ENCODE measurements at regions not wholly inside any gene's neighbourhood (a gene's known extent, or its start where the extent isn't known, plus 50 kb on each side); places are given as distances from the start of the nearest gene placed in this dataset.

DNA sequence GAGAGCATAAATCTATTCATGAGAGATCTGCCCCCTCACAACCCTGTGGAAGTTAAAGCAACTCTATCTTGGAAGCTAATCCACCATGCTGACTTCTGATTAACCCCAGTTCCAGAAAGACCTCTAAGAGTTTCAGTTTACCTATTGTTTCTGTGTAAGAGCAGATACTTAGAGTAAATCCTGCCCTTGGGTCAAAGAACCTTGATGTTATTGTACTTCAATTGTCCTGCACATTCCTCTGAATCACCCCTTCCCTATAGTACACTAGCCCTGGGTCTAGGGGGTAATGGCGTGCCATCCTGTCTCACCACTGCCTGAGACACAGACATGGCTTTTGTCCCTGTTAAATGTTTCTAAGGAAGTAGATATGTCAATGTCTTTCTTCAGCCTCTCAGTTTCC lies 138.6 kb downstream of the CAAP1 start:
- no peak overlapping the region for H4K91ac ChIP-seq (replicated peaks; ENCODE audit: insufficient read length, low read length)
- no peaks in the 10 kb centered on the region for H3K36me3 ChIP-seq (ENCODE audit: control insufficient read depth in 2 of 4, insufficient read depth in 4 of 4, low read length in 3 of 4)
- H2AK5ac ChIP-seq (ENCODE audit: low read depth, low read length), result no peak overlapping the region
- peak overlapping the region; percentile 38; the same call in 1 of the 2 replicates for H2BK5ac ChIP-seq (ENCODE audit: low read depth, low read length)
- no peak overlapping the region for H2BK120ac ChIP-seq (replicated peaks; ENCODE audit: low read depth, low read length)
- no peaks in the 10 kb centered on the region for H3K79me2 ChIP-seq (ENCODE audit: control insufficient read depth in 1 of 2, insufficient read depth in 2 of 2, low read length in 2 of 2)
- H3K23ac ChIP-seq (ENCODE audit: insufficient read length), result no peak overlapping the region
- no peak for FAIRE-seq
- no peak overlapping the region for H4K8ac ChIP-seq (ENCODE audit: extremely low read depth, insufficient read depth, low read length)
- H3K14ac ChIP-seq (ENCODE audit: insufficient read length), result no peak overlapping the region
- H3K27me3 ChIP-seq (replicated peaks in 1 of 4; ENCODE audit: control insufficient read depth in 3 of 4, extremely low read depth in 1 of 4, insufficient read depth in 3 of 4, low read length in 3 of 4), result no peaks in the 10 kb centered on the region
- ChIA-PET POLR2A (ENCODE audit: partially characterized antibody) (no interaction called here), CTCF (ENCODE audit: partially characterized antibody) (interaction anchor here (0.7 to 1.5 kb wide), 4 partner anchors 10 to 31 kb away, joined by 3 to 6 read pairs (median 4); no protein-coding TSS in a partner anchor)
- no peak overlapping the region for H3K4ac ChIP-seq (replicated peaks; ENCODE audit: insufficient read length, low read depth, low read length)
- no peak overlapping the region; the same call in 1 of the 2 replicates for H2BK12ac ChIP-seq (ENCODE audit: low read depth, low read length)
- H2BK15ac ChIP-seq (ENCODE audit: low read length), result no peak overlapping the region
- no peak for DNase-seq (ENCODE audit: low read depth in 1 of 2, low spot score in 2 of 2)
- no peak overlapping the region for H2BK20ac ChIP-seq (ENCODE audit: low read length)
- H3K4me2 ChIP-seq (ENCODE audit: insufficient read depth in 1 of 2, low read depth in 2 of 2, low read length in 2 of 2), result no peak overlapping the region
- no peaks in the 10 kb centered on the region for H3K23me2 ChIP-seq (ENCODE audit: low read depth, low read length)
- no peak overlapping the region for H3K56ac ChIP-seq (replicated peaks; ENCODE audit: insufficient read length, low read depth, low read length)
- no peak overlapping the region for H3K18ac ChIP-seq (ENCODE audit: extremely low read depth, low read length)
- no peaks in the 10 kb centered on the region for H4K20me1 ChIP-seq (replicated peaks in 1 of 2; ENCODE audit: control insufficient read depth in 1 of 2, insufficient read depth in 2 of 2, low read length in 2 of 2)
- no peak overlapping the region for H2AFZ ChIP-seq (ENCODE audit: low read length)
- H3K27ac ChIP-seq (ENCODE audit: low read depth, low read length), result no peak overlapping the region
- no peak overlapping the region for H3K9ac ChIP-seq (replicated peaks in 1 of 4; ENCODE audit: extremely low read depth in 1 of 4, low read depth in 3 of 4, low read length in 3 of 4)
- H3K4me3 ChIP-seq (ENCODE audit: extremely low read depth in 1 of 4, insufficient read depth in 2 of 4, low read depth in 3 of 4, low read length in 4 of 4), result no peak overlapping the region
- H3K4me1 ChIP-seq (replicated peaks in 1 of 4; ENCODE audit: control insufficient read depth in 3 of 4, insufficient read depth in 4 of 4, low read length in 3 of 4), result peaks cover 0 to 6% (median 4%) of the 10 kb centered on the region in 4 experiments; a peak in 5 of 7 replicates
- H4K5ac ChIP-seq (ENCODE audit: insufficient read length, low read depth, low read length), result no peak overlapping the region
- H3K9me3 ChIP-seq (ENCODE audit: insufficient read depth in 2 of 2, low read depth in 1 of 2, low read length in 1 of 2), result no peaks in the 10 kb centered on the region; a peak in 1 of 4 replicates
- H3K79me1 ChIP-seq (ENCODE audit: low read depth, low read length), result no peaks in the 10 kb centered on the region
- WGBS, 2 experiments (ENCODE audit: extremely low coverage in 1 of 2, insufficient coverage in 1 of 2, insufficient read length in 1 of 2, insufficient replicate concordance in 2 of 2, low coverage in 1 of 2, low lambda C conversion rate in 2 of 2, missing lambda C conversion rate in 1 of 2), result 78% methylated on average over 1 of the region's 1 CpG; no CpG with 5 or more reads in 1 of the 2 experiments
- TF ChIP-seq, protein P1, sequence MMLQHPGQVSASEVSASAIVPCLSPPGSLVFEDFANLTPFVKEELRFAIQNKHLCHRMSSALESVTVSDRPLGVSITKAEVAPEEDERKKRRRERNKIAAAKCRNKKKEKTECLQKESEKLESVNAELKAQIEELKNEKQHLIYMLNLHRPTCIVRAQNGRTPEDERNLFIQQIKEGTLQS (IDR thresholded peaks at IDR 0.05; ENCODE audit: insufficient read depth, low read depth, low read length), result no peak
- TF ChIP-seq JUN (IDR thresholded peaks at IDR 0.05; ENCODE audit: low read depth, low read length) (no peak), SRF (IDR thresholded peaks at IDR 0.05; ENCODE audit: low read depth, low read length) (no peak), JUND (IDR thresholded peaks at IDR 0.05; ENCODE audit: low read length) (no peak), CHD2 (IDR thresholded peaks at IDR 0.05; ENCODE audit: low read length) (no peak), GTF2F1 (IDR thresholded peaks at IDR 0.05; ENCODE audit: borderline replicate concordance, low read depth, low read length) (no peak), ZNF274 (IDR thresholded peaks at IDR 0.05; ENCODE audit: borderline replicate concordance, extremely low read depth, low read length) (no peak), SIN3A (conservative IDR thresholded peaks at IDR 0.05 in 1 of 2, IDR thresholded peaks at IDR 0.05 in 1 of 2; ENCODE audit: low read depth in 1 of 2, low read length in 2 of 2) (no peak), TCF12 (IDR thresholded peaks at IDR 0.05; ENCODE audit: low read depth, low read length) (no peak)
- TF ChIP-seq, protein P2, sequence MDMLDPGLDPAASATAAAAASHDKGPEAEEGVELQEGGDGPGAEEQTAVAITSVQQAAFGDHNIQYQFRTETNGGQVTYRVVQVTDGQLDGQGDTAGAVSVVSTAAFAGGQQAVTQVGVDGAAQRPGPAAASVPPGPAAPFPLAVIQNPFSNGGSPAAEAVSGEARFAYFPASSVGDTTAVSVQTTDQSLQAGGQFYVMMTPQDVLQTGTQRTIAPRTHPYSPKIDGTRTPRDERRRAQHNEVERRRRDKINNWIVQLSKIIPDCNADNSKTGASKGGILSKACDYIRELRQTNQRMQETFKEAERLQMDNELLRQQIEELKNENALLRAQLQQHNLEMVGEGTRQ (IDR thresholded peaks at IDR 0.05; ENCODE audit: low read length), result no peak
- TF ChIP-seq, protein P3, sequence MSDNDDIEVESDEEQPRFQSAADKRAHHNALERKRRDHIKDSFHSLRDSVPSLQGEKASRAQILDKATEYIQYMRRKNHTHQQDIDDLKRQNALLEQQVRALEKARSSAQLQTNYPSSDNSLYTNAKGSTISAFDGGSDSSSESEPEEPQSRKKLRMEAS (IDR thresholded peaks at IDR 0.05), result no peak
- TF ChIP-seq, protein P4, sequence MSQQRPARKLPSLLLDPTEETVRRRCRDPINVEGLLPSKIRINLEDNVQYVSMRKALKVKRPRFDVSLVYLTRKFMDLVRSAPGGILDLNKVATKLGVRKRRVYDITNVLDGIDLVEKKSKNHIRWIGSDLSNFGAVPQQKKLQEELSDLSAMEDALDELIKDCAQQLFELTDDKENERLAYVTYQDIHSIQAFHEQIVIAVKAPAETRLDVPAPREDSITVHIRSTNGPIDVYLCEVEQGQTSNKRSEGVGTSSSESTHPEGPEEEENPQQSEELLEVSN (IDR thresholded peaks at IDR 0.05), result no peak
